ENCODE measurements at regions not wholly inside any gene's neighbourhood (a gene's known extent, or its start where the extent isn't known, plus 50 kb on each side); places are given as distances from the start of the nearest gene placed in this dataset.

DNA sequence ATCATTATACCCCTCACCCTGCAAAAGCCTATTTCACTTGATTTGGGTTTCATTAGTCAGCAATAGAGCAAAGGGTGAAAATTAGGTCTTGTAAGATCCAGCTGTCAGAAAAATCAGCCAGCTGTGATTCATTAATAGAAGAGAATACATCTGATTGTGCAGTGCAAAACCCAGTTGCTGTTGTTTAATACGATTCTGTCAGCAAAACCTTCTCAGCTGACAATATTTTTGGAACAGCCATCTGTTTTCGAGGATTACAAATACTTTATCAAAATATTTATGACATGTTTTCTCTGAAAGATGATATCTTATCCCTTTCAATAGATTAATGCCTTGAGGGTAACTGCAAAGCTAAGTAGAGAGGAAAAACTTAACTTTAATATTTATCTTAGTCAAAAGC, 1354.0 kb upstream of the RAG2 start:
- no peak for FAIRE-seq
- RAD21 ChIA-PET (ENCODE audit: unreplicated experiment), result no interaction called here
- no peak for TF ChIP-seq CBFB (IDR thresholded peaks at IDR 0.05; ENCODE audit: low read depth)
- in situ Hi-C loops (cut with MboI) (no loop called here), intact Hi-C loops (cut with micrococcal nuclease; ENCODE audit: unreplicated experiment) (no loop called here)
- no peak overlapping the region for H2AFZ ChIP-seq (ENCODE audit: control insufficient read depth, low read depth, low read length)
- H4K20me1 ChIP-seq (ENCODE audit: control insufficient read depth, insufficient read depth), result no peaks in the 10 kb centered on the region
- H3K9me3 ChIP-seq (replicated peaks; ENCODE audit: control insufficient read depth, insufficient read depth, low read length), result no peaks in the 10 kb centered on the region
- POLR2A ChIA-PET, result no interaction called here
- 0% methylated on average over 2 of the region's 2 CpGs for WGBS (ENCODE audit: insufficient coverage, insufficient replicate concordance, low lambda C conversion rate, missing lambda C conversion rate)
- no peaks in the 10 kb centered on the region for H3K79me2 ChIP-seq (ENCODE audit: control insufficient read depth, insufficient read depth, low read length)
- CTCF ChIA-PET, result interaction anchor here (1.7 kb wide), 1 partner anchor 11 kb away, joined by 3 read pairs; no protein-coding TSS in a partner anchor
- no peaks in the 10 kb centered on the region for H3K27me3 ChIP-seq (replicated peaks in 1 of 2; ENCODE audit: control insufficient read depth in 2 of 2, insufficient read depth in 2 of 2, low read length in 1 of 2)
- no peak overlapping the region for H3K9ac ChIP-seq (ENCODE audit: control insufficient read depth, insufficient read depth, low read length)
- DNase-seq (ENCODE audit: low read depth, low spot score), result no peak
- no peak overlapping the region for H3K4me2 ChIP-seq (ENCODE audit: control insufficient read depth, insufficient read depth)
- no peak for ATAC-seq
- H3K4me3 ChIP-seq, result no peak overlapping the region
- BruUV-seq (replicated peaks), result no TSS peak
- H3K27ac ChIP-seq (ENCODE audit: control insufficient read depth, insufficient read depth), result no peak overlapping the region
- H3K4me1 ChIP-seq (ENCODE audit: control insufficient read depth, insufficient read depth, low read length), result no peaks in the 10 kb centered on the region
- SMC1A ChIA-PET (ENCODE audit: uncharacterized antibody, unreplicated experiment), result no interaction called here
- no peaks in the 10 kb centered on the region for H3K36me3 ChIP-seq (ENCODE audit: control insufficient read depth in 2 of 2, insufficient read depth in 2 of 2, low read length in 1 of 2)

GRCh38 chr11:37948258-37948657, 1350.2 kb upstream of the RAG2 start:
- in situ Hi-C loops (cut with MboI) (loop anchor here (5.0 kb wide), 1 partner anchor 844 kb away; no protein-coding TSS in a partner anchor), intact Hi-C loops (cut with micrococcal nuclease; ENCODE audit: unreplicated experiment) (loop anchor here (10.0 kb wide), 1 partner anchor 1427 kb away; no protein-coding TSS in a partner anchor)
- no peak overlapping the region for H3K4me2 ChIP-seq (ENCODE audit: control insufficient read depth, insufficient read depth)
- no peak overlapping the region for H3K4me3 ChIP-seq
- no peak for TF ChIP-seq LARP7 (IDR thresholded peaks at IDR 0.05)
- TF ChIP-seq MYC (IDR thresholded peaks at IDR 0.05; ENCODE audit: insufficient read depth, insufficient read length, insufficient replicate concordance, low read length, severe bottlenecking), result no peak
- TF ChIP-seq JUND (IDR thresholded peaks at IDR 0.05; ENCODE audit: low read depth, low read length), result no peak
- no peak for TF ChIP-seq SIX5 (IDR thresholded peaks at IDR 0.05; ENCODE audit: low read depth, low read length, severe bottlenecking)
- TF ChIP-seq USF2 (IDR thresholded peaks at IDR 0.05; ENCODE audit: borderline replicate concordance, low read depth, low read length), result no peak
- TF ChIP-seq ESRRA (IDR thresholded peaks at IDR 0.05; ENCODE audit: low read length), result no peak
- no peak for TF ChIP-seq RELA (IDR thresholded peaks at IDR 0.05; ENCODE audit: borderline replicate concordance, partially characterized antibody)
- TF ChIP-seq MAX (IDR thresholded peaks at IDR 0.05; ENCODE audit: low read depth, low read length), result no peak
- TF ChIP-seq TARDBP (IDR thresholded peaks at IDR 0.05; ENCODE audit: borderline replicate concordance), result no peak
- TF ChIP-seq NR2C1 (IDR thresholded peaks at IDR 0.05), result no peak
- no peak for TF ChIP-seq STAT3 (IDR thresholded peaks at IDR 0.05; ENCODE audit: low read depth, low read length)
- TF ChIP-seq EP300 (IDR thresholded peaks at IDR 0.05; ENCODE audit: borderline replicate concordance in 1 of 2, control insufficient read depth in 1 of 2, low read depth in 2 of 2, low read length in 2 of 2), result no peak
- TF ChIP-seq NKRF (conservative IDR thresholded peaks at IDR 0.05), result no peak
- no peak for TF ChIP-seq IKZF1 (conservative IDR thresholded peaks at IDR 0.05)
- no peak overlapping the region for H3K27ac ChIP-seq (ENCODE audit: control insufficient read depth, insufficient read depth)
- ChIA-PET POLR2A (no interaction called here), RAD21 (ENCODE audit: unreplicated experiment) (interaction anchor here (1.0 kb wide), 1 partner anchor 843 kb away, joined by 4 read pairs; no protein-coding TSS in a partner anchor), CTCF (interaction anchor here (1.2 kb wide), 1 partner anchor 843 kb away, joined by 4 read pairs; no protein-coding TSS in a partner anchor), SMC1A (ENCODE audit: uncharacterized antibody, unreplicated experiment) (no interaction called here)
- no TSS peak for BruUV-seq (replicated peaks)
- ATAC-seq (no peak), FAIRE-seq (no peak), DNase-seq (ENCODE audit: low read depth, low spot score) (no peak)
- H3K9me3 ChIP-seq (replicated peaks; ENCODE audit: control insufficient read depth, insufficient read depth, low read length), result no peaks in the 10 kb centered on the region
- H3K4me1 ChIP-seq (ENCODE audit: control insufficient read depth, insufficient read depth, low read length), result no peaks in the 10 kb centered on the region
- H3K27me3 ChIP-seq (replicated peaks in 1 of 2; ENCODE audit: control insufficient read depth in 2 of 2, insufficient read depth in 2 of 2, low read length in 1 of 2), result no peaks in the 10 kb centered on the region
- H4K20me1 ChIP-seq (ENCODE audit: control insufficient read depth, insufficient read depth), result no peaks in the 10 kb centered on the region
- no peaks in the 10 kb centered on the region for H3K79me2 ChIP-seq (ENCODE audit: control insufficient read depth, insufficient read depth, low read length)
- 22% methylated on average over 3 of the region's 3 CpGs for WGBS (ENCODE audit: insufficient coverage, insufficient replicate concordance, low lambda C conversion rate, missing lambda C conversion rate)
- no peak overlapping the region for H3K9ac ChIP-seq (ENCODE audit: control insufficient read depth, insufficient read depth, low read length)
- no peaks in the 10 kb centered on the region for H3K36me3 ChIP-seq (ENCODE audit: control insufficient read depth in 2 of 2, insufficient read depth in 2 of 2, low read length in 1 of 2)
- no peak overlapping the region for H2AFZ ChIP-seq (ENCODE audit: control insufficient read depth, low read depth, low read length)

All from GM12878 (cell line).